SK-N-SH (cell line): ENCODE measurements at regions not wholly inside any gene's neighbourhood (a gene's known extent, or its start where the extent isn't known, plus 50 kb on each side); places are given as distances from the start of the nearest gene placed in this dataset.

Source experiments
- CHD2 ChIP-seq: fragments of 150-350 bp; IDR thresholded peaks from 2 replicates; pipeline ENCODE4 v1.6.1; 2018; ENCODE audit warnings: low read length; ENCODE audit not compliant: partially characterized antibody
- MXI1 ChIP-seq: IDR thresholded peaks from 2 replicates; pipeline ENCODE4 v1.6.1; 2012; ENCODE audit warnings: mild to moderate bottlenecking, low read depth, low read length, improper control_type of control experiment
- SIN3A ChIP-seq: IDR thresholded peaks from 2 replicates; pipeline ENCODE4 v1.6.1; 2012; ENCODE audit warnings: low read depth, mild to moderate bottlenecking, low read length, moderate library complexity, borderline replicate concordance
- SMC3 ChIP-seq: IDR thresholded peaks from 2 replicates; pipeline ENCODE4 v1.6.1; 2012; ENCODE audit warnings: low read depth, low read length, improper control_type of control experiment
- TAF1 ChIP-seq: IDR thresholded peaks from 2 replicates; pipeline ENCODE4 v1.6.1; 2012; ENCODE audit warnings: low read depth, mild to moderate bottlenecking, low read length, moderate library complexity, borderline replicate concordance
- TCF12 ChIP-seq: IDR thresholded peaks from 2 replicates; pipeline ENCODE4 v1.4.0; 2012
- TF ChIP-seq, protein P1 (sequence below): fragments of 150-350 bp; IDR thresholded peaks from 2 replicates; pipeline ENCODE4 v1.6.1; 2017; ENCODE audit warnings: antibody characterized with exemption, low read length, low read depth, borderline replicate concordance
- TF ChIP-seq, protein P2 (sequence below): fragments of 200-600 bp; sonication (generic); IDR thresholded peaks from 2 replicates; pipeline ENCODE4 v1.6.1; 2017; ENCODE audit warnings: antibody characterized with exemption, mild to moderate bottlenecking, moderate library complexity

DNA sequence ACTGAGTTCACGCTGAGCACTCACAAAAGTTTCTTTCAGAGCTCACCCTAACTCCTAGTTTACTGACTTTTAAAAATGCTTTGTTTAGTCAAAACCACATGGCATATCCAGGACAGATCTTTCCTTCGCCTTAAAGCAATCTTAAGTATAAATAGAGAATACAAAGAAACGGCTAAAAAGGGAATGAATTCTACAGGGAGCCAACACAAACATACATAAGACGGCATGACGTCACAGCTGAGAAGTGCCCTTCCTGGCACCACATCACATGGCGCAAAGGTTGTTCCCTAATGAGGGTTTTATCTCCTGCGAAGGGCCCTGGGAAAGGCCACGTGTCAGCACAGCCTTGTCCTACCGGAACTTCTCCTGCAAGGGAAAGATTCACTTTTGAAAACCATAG, 141.3 kb downstream of the IRX1 start:
- no peak for TF ChIP-seq CHD2
- TF ChIP-seq MXI1 = no peak
- no peak for TF ChIP-seq TCF12
- TF ChIP-seq TAF1 = no peak
- TF ChIP-seq, protein P1, sequence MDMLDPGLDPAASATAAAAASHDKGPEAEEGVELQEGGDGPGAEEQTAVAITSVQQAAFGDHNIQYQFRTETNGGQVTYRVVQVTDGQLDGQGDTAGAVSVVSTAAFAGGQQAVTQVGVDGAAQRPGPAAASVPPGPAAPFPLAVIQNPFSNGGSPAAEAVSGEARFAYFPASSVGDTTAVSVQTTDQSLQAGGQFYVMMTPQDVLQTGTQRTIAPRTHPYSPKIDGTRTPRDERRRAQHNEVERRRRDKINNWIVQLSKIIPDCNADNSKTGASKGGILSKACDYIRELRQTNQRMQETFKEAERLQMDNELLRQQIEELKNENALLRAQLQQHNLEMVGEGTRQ = no peak
- TF ChIP-seq, protein P2, sequence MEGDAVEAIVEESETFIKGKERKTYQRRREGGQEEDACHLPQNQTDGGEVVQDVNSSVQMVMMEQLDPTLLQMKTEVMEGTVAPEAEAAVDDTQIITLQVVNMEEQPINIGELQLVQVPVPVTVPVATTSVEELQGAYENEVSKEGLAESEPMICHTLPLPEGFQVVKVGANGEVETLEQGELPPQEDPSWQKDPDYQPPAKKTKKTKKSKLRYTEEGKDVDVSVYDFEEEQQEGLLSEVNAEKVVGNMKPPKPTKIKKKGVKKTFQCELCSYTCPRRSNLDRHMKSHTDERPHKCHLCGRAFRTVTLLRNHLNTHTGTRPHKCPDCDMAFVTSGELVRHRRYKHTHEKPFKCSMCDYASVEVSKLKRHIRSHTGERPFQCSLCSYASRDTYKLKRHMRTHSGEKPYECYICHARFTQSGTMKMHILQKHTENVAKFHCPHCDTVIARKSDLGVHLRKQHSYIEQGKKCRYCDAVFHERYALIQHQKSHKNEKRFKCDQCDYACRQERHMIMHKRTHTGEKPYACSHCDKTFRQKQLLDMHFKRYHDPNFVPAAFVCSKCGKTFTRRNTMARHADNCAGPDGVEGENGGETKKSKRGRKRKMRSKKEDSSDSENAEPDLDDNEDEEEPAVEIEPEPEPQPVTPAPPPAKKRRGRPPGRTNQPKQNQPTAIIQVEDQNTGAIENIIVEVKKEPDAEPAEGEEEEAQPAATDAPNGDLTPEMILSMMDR = no peak
- TF ChIP-seq SIN3A = no peak
- TF ChIP-seq SMC3 = no peak
